ENCODE measurements at regions not wholly inside any gene's neighbourhood (a gene's known extent, or its start where the extent isn't known, plus 50 kb on each side); places are given as distances from the start of the nearest gene placed in this dataset.

DNA sequence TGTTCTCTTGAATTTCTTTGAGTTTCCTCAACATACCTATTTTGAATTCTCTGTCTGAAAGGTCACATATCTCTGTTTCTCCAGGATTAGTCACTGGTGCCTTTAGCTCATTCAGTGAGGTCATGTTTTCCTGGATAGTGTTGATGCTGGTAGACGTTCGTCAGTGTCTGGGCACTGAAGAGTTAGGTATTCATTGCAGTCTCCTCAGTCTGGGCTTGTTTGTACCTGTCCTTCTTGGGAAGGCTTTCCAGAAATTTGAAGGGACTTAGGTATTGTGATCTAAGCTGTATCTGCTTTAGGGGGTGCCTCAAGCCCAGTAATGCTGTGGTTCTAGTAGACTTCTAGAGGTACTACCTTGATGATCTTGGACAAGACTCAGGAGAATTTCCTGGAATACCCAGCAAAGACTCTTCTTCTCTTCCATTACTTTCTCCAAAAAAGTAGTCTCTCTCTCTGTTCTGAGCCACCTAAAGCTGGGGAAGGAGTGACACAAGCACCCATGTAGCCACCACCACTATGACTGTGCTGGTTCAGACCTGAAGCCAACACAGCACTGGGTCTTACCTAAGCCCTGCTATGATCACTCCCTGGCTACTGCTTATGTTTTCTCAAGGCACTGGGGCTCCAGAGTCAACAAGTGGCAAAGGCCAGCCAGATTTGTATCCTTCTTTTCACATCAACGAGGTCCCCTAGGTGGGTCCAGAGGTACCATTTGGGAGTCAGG lies 852.0 kb downstream of the BCL11A start:
- TF ChIP-seq SPI1 (IDR thresholded peaks at IDR 0.05; ENCODE audit: borderline replicate concordance, low read depth) (no peak), REST (IDR thresholded peaks at IDR 0.05; ENCODE audit: insufficient replicate concordance, low read depth) (no peak), GABPA (IDR thresholded peaks at IDR 0.05; ENCODE audit: low read depth) (no peak), CTCF (IDR thresholded peaks at IDR 0.05; ENCODE audit: insufficient read depth, low read length) (no peak), POLR2AphosphoS5 (IDR thresholded peaks at IDR 0.05; ENCODE audit: low read depth) (no peak)
- no peak overlapping the region for H3K27ac ChIP-seq (replicated peaks)
- H3K27me3 ChIP-seq (ENCODE audit: insufficient read depth, poor library complexity, severe bottlenecking), result no peaks in the 10 kb centered on the region
- H3K4me3 ChIP-seq (replicated peaks; ENCODE audit: insufficient read depth, low read length), result no peak overlapping the region
- DNase-seq (ENCODE audit: low read depth in 1 of 2, low spot score in 1 of 2), result no peak

GRCh38 chr2:59694176-59694575 lies 859.3 kb downstream of the BCL11A start:
- H3K27ac ChIP-seq (replicated peaks), result no peak overlapping the region
- no peak overlapping the region for H3K4me3 ChIP-seq (replicated peaks; ENCODE audit: insufficient read depth, low read length)
- H3K27me3 ChIP-seq (ENCODE audit: insufficient read depth, poor library complexity, severe bottlenecking), result no peaks in the 10 kb centered on the region
- TF ChIP-seq POLR2AphosphoS5 (IDR thresholded peaks at IDR 0.05; ENCODE audit: low read depth), result no peak
- no peak for TF ChIP-seq REST (IDR thresholded peaks at IDR 0.05; ENCODE audit: insufficient replicate concordance, low read depth)
- TF ChIP-seq CTCF (IDR thresholded peaks at IDR 0.05; ENCODE audit: insufficient read depth, low read length), result no peak
- TF ChIP-seq GABPA (IDR thresholded peaks at IDR 0.05; ENCODE audit: low read depth), result no peak
- TF ChIP-seq SPI1 (IDR thresholded peaks at IDR 0.05; ENCODE audit: borderline replicate concordance, low read depth), result no peak
- no peak for DNase-seq (ENCODE audit: low read depth in 1 of 2, low spot score in 1 of 2)

DNA sequence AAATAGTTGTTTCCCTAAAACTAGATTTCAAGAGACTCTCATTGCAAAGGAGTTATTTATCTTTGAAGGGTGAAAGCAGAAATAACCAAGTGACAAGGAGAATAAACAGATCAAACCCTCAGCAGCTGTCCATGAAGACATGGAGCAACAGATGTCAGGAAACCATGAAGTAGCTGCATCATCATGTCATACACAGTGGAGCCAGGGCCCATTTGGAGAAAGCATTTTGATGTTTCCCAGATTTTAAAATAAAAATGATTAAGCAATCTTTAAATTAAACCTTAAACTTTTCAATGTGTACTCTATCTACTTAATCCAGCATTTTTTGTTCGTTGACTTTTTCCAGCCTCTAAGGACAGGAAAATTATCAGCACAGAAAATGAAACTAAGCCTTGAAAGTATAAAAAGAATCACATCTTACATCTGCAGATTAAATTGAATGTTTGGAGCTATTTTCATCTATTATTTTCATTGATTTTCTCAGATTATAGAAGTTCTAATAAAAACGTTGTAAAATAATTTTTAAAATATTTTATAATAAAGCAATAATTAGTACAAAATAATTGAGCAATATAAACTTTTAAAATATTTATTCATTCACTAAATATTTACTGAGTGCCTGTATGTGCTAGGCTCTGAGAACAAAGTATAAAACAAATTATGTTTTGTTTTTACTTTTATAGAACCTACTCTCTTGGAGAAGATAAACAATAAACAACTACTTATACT lies 860.1 kb downstream of the BCL11A start:
- TF ChIP-seq REST (IDR thresholded peaks at IDR 0.05; ENCODE audit: insufficient replicate concordance, low read depth) (no peak), SPI1 (IDR thresholded peaks at IDR 0.05; ENCODE audit: borderline replicate concordance, low read depth) (no peak), CTCF (IDR thresholded peaks at IDR 0.05; ENCODE audit: insufficient read depth, low read length) (no peak), GABPA (IDR thresholded peaks at IDR 0.05; ENCODE audit: low read depth) (no peak), POLR2AphosphoS5 (IDR thresholded peaks at IDR 0.05; ENCODE audit: low read depth) (no peak)
- Histone ChIP-seq H3K27me3 (ENCODE audit: insufficient read depth, poor library complexity, severe bottlenecking) (no peaks in the 10 kb centered on the region), H3K4me3 (replicated peaks; ENCODE audit: insufficient read depth, low read length) (no peak overlapping the region), H3K27ac (replicated peaks) (no peak overlapping the region)
- DNase-seq (ENCODE audit: low read depth in 1 of 2, low spot score in 1 of 2), result no peak

Data from HL-60 (cell line).